ENCODE measurements at regions not wholly inside any gene's neighbourhood (a gene's known extent, or its start where the extent isn't known, plus 50 kb on each side); places are given as distances from the start of the nearest gene placed in this dataset.

DNA sequence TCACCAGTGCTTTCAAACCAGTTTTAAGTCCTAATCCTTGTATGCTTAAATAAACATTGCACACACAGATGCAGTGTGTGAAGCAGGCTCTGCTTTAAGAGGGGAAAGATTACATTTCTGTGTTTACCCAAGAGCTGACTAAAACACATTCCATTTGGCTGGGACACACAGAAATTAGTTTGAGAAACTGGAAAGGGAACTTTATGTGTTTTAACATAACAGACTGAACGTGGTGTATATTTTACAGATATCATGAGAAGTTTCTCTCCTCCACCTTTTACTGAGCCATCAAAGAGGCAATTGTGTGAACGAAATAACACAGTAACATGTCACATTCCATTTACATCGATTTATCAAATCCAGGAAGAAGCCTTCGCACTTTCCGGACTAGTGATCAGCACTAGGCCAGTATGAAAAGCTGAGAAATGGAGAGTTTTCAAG, 121.8 kb downstream of the MAIP1 start:
- TF ChIP-seq, protein P1, sequence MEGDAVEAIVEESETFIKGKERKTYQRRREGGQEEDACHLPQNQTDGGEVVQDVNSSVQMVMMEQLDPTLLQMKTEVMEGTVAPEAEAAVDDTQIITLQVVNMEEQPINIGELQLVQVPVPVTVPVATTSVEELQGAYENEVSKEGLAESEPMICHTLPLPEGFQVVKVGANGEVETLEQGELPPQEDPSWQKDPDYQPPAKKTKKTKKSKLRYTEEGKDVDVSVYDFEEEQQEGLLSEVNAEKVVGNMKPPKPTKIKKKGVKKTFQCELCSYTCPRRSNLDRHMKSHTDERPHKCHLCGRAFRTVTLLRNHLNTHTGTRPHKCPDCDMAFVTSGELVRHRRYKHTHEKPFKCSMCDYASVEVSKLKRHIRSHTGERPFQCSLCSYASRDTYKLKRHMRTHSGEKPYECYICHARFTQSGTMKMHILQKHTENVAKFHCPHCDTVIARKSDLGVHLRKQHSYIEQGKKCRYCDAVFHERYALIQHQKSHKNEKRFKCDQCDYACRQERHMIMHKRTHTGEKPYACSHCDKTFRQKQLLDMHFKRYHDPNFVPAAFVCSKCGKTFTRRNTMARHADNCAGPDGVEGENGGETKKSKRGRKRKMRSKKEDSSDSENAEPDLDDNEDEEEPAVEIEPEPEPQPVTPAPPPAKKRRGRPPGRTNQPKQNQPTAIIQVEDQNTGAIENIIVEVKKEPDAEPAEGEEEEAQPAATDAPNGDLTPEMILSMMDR (IDR thresholded peaks at IDR 0.05; ENCODE audit: low read length), result no peak
- TF ChIP-seq EZH2phosphoT487 (IDR thresholded peaks at IDR 0.05; ENCODE audit: low read length) (no peak), EZH2 (optimal IDR thresholded peaks at IDR 0.05; ENCODE audit: low read depth, low read length) (no peak)
